ENCODE measurements at regions not wholly inside any gene's neighbourhood (a gene's known extent, or its start where the extent isn't known, plus 50 kb on each side); places are given as distances from the start of the nearest gene placed in this dataset.
"Not testable (repeated sequence)": the region's sequence is repeated elsewhere in the genome, so short reads cannot be mapped to it uniquely, and the experiment has no call there.

- POLR2A ChIA-PET (ENCODE audit: unreplicated experiment) = no interaction called here
- DNase-seq = no peak
- Histone ChIP-seq H3K79me2 (ENCODE audit: low read depth) (no peaks in the 10 kb centered on the region), H3K4me2 (no peak overlapping the region), H3K9me2 (ENCODE audit: insufficient read depth) (no peaks in the 10 kb centered on the region; the same call in 1 of the 2 replicates), H4K20me1 (ENCODE audit: insufficient read depth) (no peaks in the 10 kb centered on the region), H3F3A (ENCODE audit: insufficient read depth, low read depth) (no peaks in the 10 kb centered on the region; the same call in 1 of the 2 replicates), H2AFZ (no peak overlapping the region), H3K9me3 (ENCODE audit: insufficient read depth, low read depth) (peaks cover 4% of the 10 kb centered on the region; the same call in 1 of the 2 replicates), H3K27me3 (ENCODE audit: insufficient read depth, low read depth) (no peaks in the 10 kb centered on the region), H3K36me3 (ENCODE audit: low read depth) (no peaks in the 10 kb centered on the region), H3K4me3 (no peak overlapping the region), H3K4me1 (replicated peaks; ENCODE audit: insufficient read depth) (no peaks in the 10 kb centered on the region; the same call in 1 of the 2 replicates), H3K27ac (no peak overlapping the region)
- intact Hi-C loops (cut with micrococcal nuclease; ENCODE audit: unreplicated experiment) = no loop called here
- no TSS peak for BruUV-seq (replicated peaks)
- CTCF ChIA-PET = no interaction called here
- no peak for TF ChIP-seq CTCF (conservative IDR thresholded peaks at IDR 0.05)
- TF ChIP-seq EZH2 (IDR thresholded peaks at IDR 0.05; ENCODE audit: low read depth) = no peak
These were observed 716.2 kb upstream of the ZP4 start for GRCh38 chr1:238606896-238607295.

DNA sequence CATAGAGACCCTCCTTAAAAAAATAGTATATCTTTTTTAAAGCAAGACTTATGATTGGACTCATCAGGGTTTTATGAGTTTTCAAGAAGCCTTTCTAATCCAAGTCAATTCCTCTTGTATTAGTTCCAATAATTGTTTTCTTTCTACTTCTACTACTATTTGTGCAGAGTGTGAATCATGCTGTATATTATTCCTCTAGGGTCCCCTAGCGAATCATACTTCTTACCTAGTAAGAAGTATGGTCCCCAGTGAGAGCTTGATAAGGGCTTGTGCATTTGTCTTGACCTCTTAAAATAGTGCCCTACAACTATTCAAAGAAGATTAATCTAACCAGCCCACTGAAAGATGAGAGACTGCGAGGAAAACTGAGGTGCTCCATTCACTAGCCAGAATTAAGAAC lies 715.7 kb upstream of the ZP4 start:
- POLR2A ChIA-PET (ENCODE audit: unreplicated experiment) = no interaction called here
- H3K4me2 ChIP-seq = no peak overlapping the region
- H4K20me1 ChIP-seq (ENCODE audit: insufficient read depth) = no peaks in the 10 kb centered on the region
- no peak overlapping the region for H3K4me3 ChIP-seq
- no peak overlapping the region for H3K27ac ChIP-seq
- H3F3A ChIP-seq (ENCODE audit: insufficient read depth, low read depth) = no peaks in the 10 kb centered on the region; the same call in 1 of the 2 replicates
- CTCF ChIA-PET = no interaction called here
- no peak overlapping the region for H2AFZ ChIP-seq
- peaks cover 4% of the 10 kb centered on the region; the same call in 1 of the 2 replicates for H3K9me3 ChIP-seq (ENCODE audit: insufficient read depth, low read depth)
- H3K9me2 ChIP-seq (ENCODE audit: insufficient read depth) = no peaks in the 10 kb centered on the region; the same call in 1 of the 2 replicates
- no peak for TF ChIP-seq CTCF (conservative IDR thresholded peaks at IDR 0.05)
- TF ChIP-seq EZH2 (IDR thresholded peaks at IDR 0.05; ENCODE audit: low read depth) = no peak
- DNase-seq = no peak
- H3K4me1 ChIP-seq (replicated peaks; ENCODE audit: insufficient read depth) = no peaks in the 10 kb centered on the region; the same call in 1 of the 2 replicates
- H3K36me3 ChIP-seq (ENCODE audit: low read depth) = no peaks in the 10 kb centered on the region
- intact Hi-C loops (cut with micrococcal nuclease; ENCODE audit: unreplicated experiment) = no loop called here
- BruUV-seq (replicated peaks) = no TSS peak
- no peaks in the 10 kb centered on the region for H3K27me3 ChIP-seq (ENCODE audit: insufficient read depth, low read depth)
- H3K79me2 ChIP-seq (ENCODE audit: low read depth) = no peaks in the 10 kb centered on the region

- BruUV-seq (replicated peaks) = no TSS peak
- Histone ChIP-seq H3K4me3 (no peak overlapping the region), H3K9me2 (ENCODE audit: insufficient read depth) (no peaks in the 10 kb centered on the region; the same call in 1 of the 2 replicates), H3K4me2 (no peak overlapping the region), H3K4me1 (replicated peaks; ENCODE audit: insufficient read depth) (no peaks in the 10 kb centered on the region; the same call in 1 of the 2 replicates), H3K27ac (no peak overlapping the region), H3K79me2 (ENCODE audit: low read depth) (no peaks in the 10 kb centered on the region), H3F3A (ENCODE audit: insufficient read depth, low read depth) (no peaks in the 10 kb centered on the region; the same call in 1 of the 2 replicates), H4K20me1 (ENCODE audit: insufficient read depth) (no peaks in the 10 kb centered on the region), H3K36me3 (ENCODE audit: low read depth) (no peaks in the 10 kb centered on the region), H3K27me3 (ENCODE audit: insufficient read depth, low read depth) (no peaks in the 10 kb centered on the region), H2AFZ (no peak overlapping the region), H3K9me3 (ENCODE audit: insufficient read depth, low read depth) (peaks cover 4% of the 10 kb centered on the region; the same call in 1 of the 2 replicates)
- TF ChIP-seq CTCF (conservative IDR thresholded peaks at IDR 0.05) (no peak), EZH2 (IDR thresholded peaks at IDR 0.05; ENCODE audit: low read depth) (no peak)
- CTCF ChIA-PET = no interaction called here
- POLR2A ChIA-PET (ENCODE audit: unreplicated experiment) = no interaction called here
- intact Hi-C loops (cut with micrococcal nuclease; ENCODE audit: unreplicated experiment) = no loop called here
- no peak for DNase-seq
These were observed 713.6 kb upstream of the ZP4 start for GRCh38 chr1:238604357-238604756.

DNA sequence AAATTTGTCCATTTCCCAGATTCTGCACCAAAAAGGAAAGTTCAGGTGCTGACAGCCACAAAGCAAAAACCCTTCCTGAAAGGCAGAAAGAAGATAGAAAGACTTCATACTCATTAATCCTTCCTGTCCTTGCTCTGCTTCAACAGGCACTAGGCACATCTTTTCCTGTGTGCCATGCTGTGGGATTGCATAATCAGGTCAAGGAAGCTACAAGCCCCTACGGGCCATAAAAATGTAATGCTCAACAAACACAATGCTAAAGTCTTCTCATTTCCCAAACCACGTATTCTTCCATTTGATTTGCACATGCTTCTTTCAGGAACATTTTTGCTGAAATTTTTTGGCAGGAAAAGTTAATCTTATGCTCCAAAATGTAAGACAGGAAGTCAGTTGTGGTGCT lies 710.9 kb upstream of the ZP4 start:
- POLR2A ChIA-PET (ENCODE audit: unreplicated experiment); H3K4me3 ChIP-seq; H3K9me3 ChIP-seq (ENCODE audit: insufficient read depth, low read depth); CTCF ChIA-PET; H3F3A ChIP-seq (ENCODE audit: insufficient read depth, low read depth); H3K27me3 ChIP-seq (ENCODE audit: insufficient read depth, low read depth); H3K9me2 ChIP-seq (ENCODE audit: insufficient read depth); H3K4me1 ChIP-seq (replicated peaks; ENCODE audit: insufficient read depth); H4K20me1 ChIP-seq (ENCODE audit: insufficient read depth); H3K27ac ChIP-seq; BruUV-seq (replicated peaks); DNase-seq; H3K36me3 ChIP-seq (ENCODE audit: low read depth); H2AFZ ChIP-seq; intact Hi-C loops (cut with micrococcal nuclease; ENCODE audit: unreplicated experiment); H3K79me2 ChIP-seq (ENCODE audit: low read depth); H3K4me2 ChIP-seq: not testable (repeated sequence)
